ENCODE measurements at regions not wholly inside any gene's neighbourhood (a gene's known extent, or its start where the extent isn't known, plus 50 kb on each side); places are given as distances from the start of the nearest gene placed in this dataset.

- no peak for DNase-seq
- Mint-ChIP-seq H3K27ac (no peak overlapping the region), H3K27me3 (no peaks in the 10 kb centered on the region), H3K4me3 (no peak overlapping the region), H3K4me1 (no peaks in the 10 kb centered on the region), H3K36me3 (peaks cover 0 to 5% (median 0%) of the 10 kb centered on the region in 5 donors), H3K9me3 (peaks cover 5 to 24% (median 7%) of the 10 kb centered on the region in 11 donors)
- ATAC-seq: no peak
- intact Hi-C loops (cut with micrococcal nuclease): no loop called here
- Histone ChIP-seq H3K4me3 (ENCODE audit: low read length) (no peak overlapping the region), H3K4me1 (ENCODE audit: control insufficient read depth in 2 of 2, insufficient read depth in 2 of 2, low read length in 2 of 2) (no peaks in the 10 kb centered on the region), H3K27ac (ENCODE audit: low read depth, low read length) (no peak overlapping the region), H3K27me3 (ENCODE audit: control insufficient read depth in 2 of 2, insufficient read depth in 2 of 2, low read length in 2 of 2) (no peaks in the 10 kb centered on the region), H3K36me3 (ENCODE audit: control insufficient read depth in 2 of 3, insufficient read depth in 3 of 3, low read length in 3 of 3) (no peaks in the 10 kb centered on the region), H3K9me3 (ENCODE audit: control insufficient read depth in 2 of 3, low read length in 3 of 3) (no peaks in the 10 kb centered on the region)
- ChIA-PET CTCF (no interaction called here), POLR2A (no interaction called here)
Measured at GRCh38 chr2:80854831-80855230, 550.3 kb upstream of the LRRTM1 start.

DNA sequence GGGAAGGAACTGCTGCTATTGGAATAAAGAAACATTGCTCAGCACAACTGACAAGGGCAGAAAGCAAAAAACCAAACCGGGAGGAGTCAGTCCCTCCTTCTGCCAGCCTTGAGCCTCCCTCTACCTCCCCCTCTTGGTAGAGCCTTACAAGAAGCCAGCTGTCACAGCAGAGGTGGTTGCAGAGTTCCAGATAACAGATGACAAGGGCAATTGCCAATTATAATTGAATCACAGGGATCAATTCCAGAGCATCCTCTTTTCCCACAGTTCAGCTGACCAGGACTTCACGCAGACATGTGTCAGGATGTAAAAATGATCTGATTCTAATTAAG is 548.2 kb upstream of the LRRTM1 start:
- no peak for DNase-seq
- Histone ChIP-seq H3K27ac (ENCODE audit: low read depth, low read length) (no peak overlapping the region), H3K4me3 (ENCODE audit: low read length) (no peak overlapping the region), H3K4me1 (ENCODE audit: control insufficient read depth in 2 of 2, insufficient read depth in 2 of 2, low read length in 2 of 2) (no peaks in the 10 kb centered on the region), H3K27me3 (ENCODE audit: control insufficient read depth in 2 of 2, insufficient read depth in 2 of 2, low read length in 2 of 2) (no peaks in the 10 kb centered on the region), H3K9me3 (ENCODE audit: control insufficient read depth in 2 of 3, low read length in 3 of 3) (no peaks in the 10 kb centered on the region), H3K36me3 (ENCODE audit: control insufficient read depth in 2 of 3, insufficient read depth in 3 of 3, low read length in 3 of 3) (no peaks in the 10 kb centered on the region)
- ChIA-PET CTCF (no interaction called here), POLR2A (no interaction called here)
- Mint-ChIP-seq H3K27ac (no peak overlapping the region), H3K27me3 (no peaks in the 10 kb centered on the region), H3K4me1 (no peaks in the 10 kb centered on the region), H3K9me3 (peaks cover 5 to 21% (median 11%) of the 10 kb centered on the region in 11 donors), H3K4me3 (no peak overlapping the region), H3K36me3 (peaks cover 0 to 5% (median 0%) of the 10 kb centered on the region in 5 donors)
- intact Hi-C loops (cut with micrococcal nuclease): no loop called here
- no peak for ATAC-seq

GRCh38 chr2:80852079-80852807 is 547.7 kb upstream of the LRRTM1 start:
- Histone ChIP-seq H3K27ac (ENCODE audit: low read depth, low read length) (no peak overlapping the region), H3K4me1 (ENCODE audit: control insufficient read depth in 2 of 2, insufficient read depth in 2 of 2, low read length in 2 of 2) (no peaks in the 10 kb centered on the region), H3K36me3 (ENCODE audit: control insufficient read depth in 2 of 3, insufficient read depth in 3 of 3, low read length in 3 of 3) (no peaks in the 10 kb centered on the region), H3K9me3 (ENCODE audit: control insufficient read depth in 2 of 3, low read length in 3 of 3) (no peaks in the 10 kb centered on the region), H3K4me3 (ENCODE audit: low read length) (no peak overlapping the region), H3K27me3 (ENCODE audit: control insufficient read depth in 2 of 2, insufficient read depth in 2 of 2, low read length in 2 of 2) (no peaks in the 10 kb centered on the region)
- no peaks in the 10 kb centered on the region for H3K4me1 Mint-ChIP-seq
- H3K27me3 Mint-ChIP-seq: no peaks in the 10 kb centered on the region
- H3K36me3 Mint-ChIP-seq: peaks cover 0 to 5% (median 0%) of the 10 kb centered on the region in 5 donors
- no peak overlapping the region for H3K27ac Mint-ChIP-seq
- H3K4me3 Mint-ChIP-seq: no peak overlapping the region
- intact Hi-C loops (cut with micrococcal nuclease): no loop called here
- ATAC-seq: no peak
- DNase-seq: no peak
- CTCF ChIA-PET: no interaction called here
- POLR2A ChIA-PET: no interaction called here
- H3K9me3 Mint-ChIP-seq: peaks cover 5 to 21% (median 11%) of the 10 kb centered on the region in 11 donors

GRCh38 chr2:80830891-80831290 is 526.3 kb upstream of the LRRTM1 start:
- ChIA-PET CTCF (no interaction called here), POLR2A (no interaction called here)
- Histone ChIP-seq H3K9me3 (ENCODE audit: control insufficient read depth in 2 of 3, low read length in 3 of 3) (no peaks in the 10 kb centered on the region), H3K27me3 (ENCODE audit: control insufficient read depth in 2 of 2, insufficient read depth in 2 of 2, low read length in 2 of 2) (no peaks in the 10 kb centered on the region), H3K4me1 (ENCODE audit: control insufficient read depth in 2 of 2, insufficient read depth in 2 of 2, low read length in 2 of 2) (no peaks in the 10 kb centered on the region), H3K36me3 (ENCODE audit: control insufficient read depth in 2 of 3, insufficient read depth in 3 of 3, low read length in 3 of 3) (no peaks in the 10 kb centered on the region), H3K27ac (ENCODE audit: low read depth, low read length) (no peak overlapping the region), H3K4me3 (ENCODE audit: low read length) (no peak overlapping the region)
- H3K27ac Mint-ChIP-seq: no peak overlapping the region
- H3K9me3 Mint-ChIP-seq: peaks cover 0 to 39% (median 8%) of the 10 kb centered on the region in 11 donors
- H3K36me3 Mint-ChIP-seq: no peaks in the 10 kb centered on the region
- H3K27me3 Mint-ChIP-seq: no peaks in the 10 kb centered on the region
- H3K4me1 Mint-ChIP-seq: no peaks in the 10 kb centered on the region
- no peak for ATAC-seq
- no peak for DNase-seq
- H3K4me3 Mint-ChIP-seq: no peak overlapping the region
- intact Hi-C loops (cut with micrococcal nuclease): no loop called here

DNA sequence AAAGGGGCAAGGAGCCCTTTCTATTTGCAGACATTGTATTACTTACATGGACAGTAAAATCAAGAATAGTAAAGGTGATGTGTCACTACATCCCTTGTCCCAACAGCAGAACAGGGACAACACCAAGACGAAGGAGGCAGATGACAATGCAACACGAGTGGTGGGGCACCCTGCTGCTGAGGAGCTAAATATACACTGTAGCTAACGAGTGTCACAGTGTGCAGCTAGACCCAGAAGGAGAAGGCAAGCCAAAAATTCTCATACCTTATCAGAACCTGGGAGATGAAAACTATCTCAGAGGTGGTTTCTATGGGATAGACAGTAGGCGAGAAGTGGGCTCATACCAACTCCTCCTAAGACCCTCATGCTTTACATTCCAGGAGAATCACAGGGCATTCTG is 518.4 kb upstream of the LRRTM1 start:
- Histone ChIP-seq H3K4me3 (ENCODE audit: low read length) (no peak overlapping the region), H3K27ac (ENCODE audit: low read depth, low read length) (no peak overlapping the region), H3K36me3 (ENCODE audit: control insufficient read depth in 2 of 3, insufficient read depth in 3 of 3, low read length in 3 of 3) (no peaks in the 10 kb centered on the region), H3K9me3 (ENCODE audit: control insufficient read depth in 2 of 3, low read length in 3 of 3) (no peaks in the 10 kb centered on the region), H3K27me3 (ENCODE audit: control insufficient read depth in 2 of 2, insufficient read depth in 2 of 2, low read length in 2 of 2) (no peaks in the 10 kb centered on the region), H3K4me1 (ENCODE audit: control insufficient read depth in 2 of 2, insufficient read depth in 2 of 2, low read length in 2 of 2) (no peaks in the 10 kb centered on the region)
- H3K9me3 Mint-ChIP-seq: peaks cover 2 to 37% (median 8%) of the 10 kb centered on the region in 11 donors
- H3K27ac Mint-ChIP-seq: no peak overlapping the region
- intact Hi-C loops (cut with micrococcal nuclease): no loop called here
- H3K4me3 Mint-ChIP-seq: no peak overlapping the region
- H3K4me1 Mint-ChIP-seq: no peaks in the 10 kb centered on the region
- no peaks in the 10 kb centered on the region for H3K27me3 Mint-ChIP-seq
- no peak for ATAC-seq
- CTCF ChIA-PET: no interaction called here
- no peaks in the 10 kb centered on the region for H3K36me3 Mint-ChIP-seq
- DNase-seq: no peak
- POLR2A ChIA-PET: no interaction called here

- H3K4me1 Mint-ChIP-seq: no peaks in the 10 kb centered on the region
- Histone ChIP-seq H3K27ac (ENCODE audit: low read depth, low read length) (no peak overlapping the region), H3K9me3 (ENCODE audit: control insufficient read depth in 2 of 3, low read length in 3 of 3) (no peaks in the 10 kb centered on the region), H3K36me3 (ENCODE audit: control insufficient read depth in 2 of 3, insufficient read depth in 3 of 3, low read length in 3 of 3) (no peaks in the 10 kb centered on the region), H3K27me3 (ENCODE audit: control insufficient read depth in 2 of 2, insufficient read depth in 2 of 2, low read length in 2 of 2) (no peaks in the 10 kb centered on the region), H3K4me1 (ENCODE audit: control insufficient read depth in 2 of 2, insufficient read depth in 2 of 2, low read length in 2 of 2) (no peaks in the 10 kb centered on the region), H3K4me3 (ENCODE audit: low read length) (no peak overlapping the region)
- ChIA-PET POLR2A (no interaction called here), CTCF (no interaction called here)
- H3K4me3 Mint-ChIP-seq: no peak overlapping the region
- no peak overlapping the region for H3K27ac Mint-ChIP-seq
- H3K9me3 Mint-ChIP-seq: peaks cover 9 to 63% (median 17%) of the 10 kb centered on the region in 11 donors
- no peaks in the 10 kb centered on the region for H3K36me3 Mint-ChIP-seq
- DNase-seq: no peak
- no peak for ATAC-seq
- H3K27me3 Mint-ChIP-seq: no peaks in the 10 kb centered on the region
- intact Hi-C loops (cut with micrococcal nuclease): no loop called here
Measured at GRCh38 chr2:80815259-80815658, 510.7 kb upstream of the LRRTM1 start.

DNA sequence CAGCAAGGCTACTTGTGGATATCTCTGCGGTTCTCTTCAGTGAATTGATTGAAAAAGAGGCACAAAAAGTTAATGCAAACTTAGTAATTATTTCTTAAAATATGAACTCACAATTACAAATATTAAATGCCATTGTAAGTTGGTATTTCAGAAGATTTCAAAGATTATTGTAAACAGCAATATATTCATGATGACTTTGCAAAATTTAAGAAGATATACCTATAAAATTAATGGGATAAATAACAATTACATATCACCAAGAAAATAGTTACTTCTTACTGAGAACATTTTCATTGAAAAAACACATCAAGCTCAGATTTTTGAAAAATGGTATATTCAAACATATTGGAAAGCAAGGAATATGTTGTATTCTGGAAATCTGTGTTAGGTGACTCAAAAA is 482.0 kb upstream of the LRRTM1 start:
- intact Hi-C loops (cut with micrococcal nuclease): no loop called here
- H3K27ac ChIP-seq (ENCODE audit: low read depth, low read length): no peak overlapping the region
- Mint-ChIP-seq H3K27me3 (no peaks in the 10 kb centered on the region), H3K27ac (no peak overlapping the region), H3K4me1 (no peaks in the 10 kb centered on the region), H3K4me3 (no peak overlapping the region), H3K36me3 (peaks cover 0 to 5% (median 0%) of the 10 kb centered on the region in 5 donors), H3K9me3 (peaks cover 0 to 23% (median 9%) of the 10 kb centered on the region in 11 donors)
- H3K4me1 ChIP-seq (ENCODE audit: control insufficient read depth in 2 of 2, insufficient read depth in 2 of 2, low read length in 2 of 2): no peaks in the 10 kb centered on the region
- DNase-seq (no peak), ATAC-seq (no peak)
- H3K9me3 ChIP-seq (ENCODE audit: control insufficient read depth in 2 of 3, low read length in 3 of 3): no peaks in the 10 kb centered on the region
- ChIA-PET CTCF (no interaction called here), POLR2A (no interaction called here)
- H3K36me3 ChIP-seq (ENCODE audit: control insufficient read depth in 2 of 3, insufficient read depth in 3 of 3, low read length in 3 of 3): no peaks in the 10 kb centered on the region
- no peaks in the 10 kb centered on the region for H3K27me3 ChIP-seq (ENCODE audit: control insufficient read depth in 2 of 2, insufficient read depth in 2 of 2, low read length in 2 of 2)
- no peak overlapping the region for H3K4me3 ChIP-seq (ENCODE audit: low read length)
